ENCODE measurements at regions not wholly inside any gene's neighbourhood (a gene's known extent, or its start where the extent isn't known, plus 50 kb on each side); places are given as distances from the start of the nearest gene placed in this dataset.

DNA sequence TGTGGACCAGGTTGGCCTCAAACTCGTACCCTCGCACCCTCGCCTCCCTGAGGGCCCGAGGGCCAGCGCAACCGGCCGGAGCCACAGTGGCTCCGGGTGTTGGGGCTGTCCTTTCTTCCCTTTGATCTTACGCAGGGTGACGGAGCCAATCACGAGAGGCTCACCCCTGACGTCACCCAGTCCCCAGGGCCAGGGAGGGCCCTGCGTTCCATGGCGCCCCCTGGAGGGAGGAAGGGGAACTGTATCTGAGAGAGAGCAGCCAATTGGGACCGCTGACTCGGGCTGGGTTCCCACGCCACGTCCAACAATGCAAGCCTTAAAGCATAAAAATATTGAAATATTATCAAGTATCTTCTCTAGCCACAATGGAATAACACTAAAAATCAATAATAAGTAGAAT lies 432.8 kb upstream of the LRRTM4 start:
- TF ChIP-seq EP300 (IDR thresholded peaks at IDR 0.05; ENCODE audit: low read depth) (no peak), POLR2AphosphoS5 (IDR thresholded peaks at IDR 0.05) (no peak), POLR2A (IDR thresholded peaks at IDR 0.05) (no peak)
- TF ChIP-seq, protein P1, sequence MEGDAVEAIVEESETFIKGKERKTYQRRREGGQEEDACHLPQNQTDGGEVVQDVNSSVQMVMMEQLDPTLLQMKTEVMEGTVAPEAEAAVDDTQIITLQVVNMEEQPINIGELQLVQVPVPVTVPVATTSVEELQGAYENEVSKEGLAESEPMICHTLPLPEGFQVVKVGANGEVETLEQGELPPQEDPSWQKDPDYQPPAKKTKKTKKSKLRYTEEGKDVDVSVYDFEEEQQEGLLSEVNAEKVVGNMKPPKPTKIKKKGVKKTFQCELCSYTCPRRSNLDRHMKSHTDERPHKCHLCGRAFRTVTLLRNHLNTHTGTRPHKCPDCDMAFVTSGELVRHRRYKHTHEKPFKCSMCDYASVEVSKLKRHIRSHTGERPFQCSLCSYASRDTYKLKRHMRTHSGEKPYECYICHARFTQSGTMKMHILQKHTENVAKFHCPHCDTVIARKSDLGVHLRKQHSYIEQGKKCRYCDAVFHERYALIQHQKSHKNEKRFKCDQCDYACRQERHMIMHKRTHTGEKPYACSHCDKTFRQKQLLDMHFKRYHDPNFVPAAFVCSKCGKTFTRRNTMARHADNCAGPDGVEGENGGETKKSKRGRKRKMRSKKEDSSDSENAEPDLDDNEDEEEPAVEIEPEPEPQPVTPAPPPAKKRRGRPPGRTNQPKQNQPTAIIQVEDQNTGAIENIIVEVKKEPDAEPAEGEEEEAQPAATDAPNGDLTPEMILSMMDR (IDR thresholded peaks at IDR 0.05) = no peak
- DNase-seq = no peak
- in situ Hi-C loops (cut with MboI; ENCODE audit: low pct_ligation_motif_present in 1 of 4, low pct_unique_long_range_greater_than_20kb in 1 of 4, low sequenced_read_pairs in 3 of 4) (no loop called here), intact Hi-C loops (cut with DNase I; ENCODE audit: low total_unique reads) (no loop called here)
- H3K4me3 ChIP-seq = no peak overlapping the region
- H3K27me3 ChIP-seq = no peaks in the 10 kb centered on the region
- no peaks in the 10 kb centered on the region for H3K4me1 ChIP-seq
- no peaks in the 10 kb centered on the region for H3K9me3 ChIP-seq
- 93% methylated on average over 11 to 15 of the region's 18 CpGs for WGBS, 2 donors (ENCODE audit: low coverage in 1 of 2)
- H3K27ac ChIP-seq = no peak overlapping the region
- H3K36me3 ChIP-seq = no peaks in the 10 kb centered on the region

DNA sequence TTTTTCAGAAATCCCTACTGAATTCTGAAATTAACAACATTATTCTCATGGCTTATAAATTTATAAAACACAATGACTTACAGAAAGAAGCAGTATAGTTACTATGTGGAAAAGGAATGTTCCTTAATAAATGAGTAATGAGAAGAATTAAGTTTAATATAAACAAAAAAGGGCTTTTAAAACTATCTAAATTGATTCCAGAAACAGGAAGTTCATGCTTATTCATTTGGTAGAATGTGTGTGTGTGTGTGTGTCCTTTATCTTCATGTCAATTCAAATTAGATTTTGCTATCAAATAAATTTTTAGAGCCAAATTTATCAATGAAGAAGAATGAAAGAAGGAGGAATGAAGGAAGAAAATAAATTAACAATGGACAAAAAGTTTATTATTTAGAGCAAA lies 440.8 kb upstream of the LRRTM4 start:
- TF ChIP-seq, protein P1 (IDR thresholded peaks at IDR 0.05) = no peak
- no peak for TF ChIP-seq POLR2AphosphoS5 (IDR thresholded peaks at IDR 0.05)
- TF ChIP-seq EP300 (IDR thresholded peaks at IDR 0.05; ENCODE audit: low read depth) = no peak
- no peak for TF ChIP-seq POLR2A (IDR thresholded peaks at IDR 0.05)
- no peak for DNase-seq
- H3K36me3 ChIP-seq = no peaks in the 10 kb centered on the region
- no peak overlapping the region for H3K27ac ChIP-seq
- H3K4me3 ChIP-seq = no peak overlapping the region
- in situ Hi-C loops (cut with MboI; ENCODE audit: low pct_ligation_motif_present in 1 of 4, low pct_unique_long_range_greater_than_20kb in 1 of 4, low sequenced_read_pairs in 3 of 4) = no loop called here
- no peaks in the 10 kb centered on the region for H3K9me3 ChIP-seq
- H3K4me1 ChIP-seq = no peaks in the 10 kb centered on the region
- H3K27me3 ChIP-seq = no peaks in the 10 kb centered on the region
- intact Hi-C loops (cut with DNase I; ENCODE audit: low total_unique reads) = no loop called here

DNA sequence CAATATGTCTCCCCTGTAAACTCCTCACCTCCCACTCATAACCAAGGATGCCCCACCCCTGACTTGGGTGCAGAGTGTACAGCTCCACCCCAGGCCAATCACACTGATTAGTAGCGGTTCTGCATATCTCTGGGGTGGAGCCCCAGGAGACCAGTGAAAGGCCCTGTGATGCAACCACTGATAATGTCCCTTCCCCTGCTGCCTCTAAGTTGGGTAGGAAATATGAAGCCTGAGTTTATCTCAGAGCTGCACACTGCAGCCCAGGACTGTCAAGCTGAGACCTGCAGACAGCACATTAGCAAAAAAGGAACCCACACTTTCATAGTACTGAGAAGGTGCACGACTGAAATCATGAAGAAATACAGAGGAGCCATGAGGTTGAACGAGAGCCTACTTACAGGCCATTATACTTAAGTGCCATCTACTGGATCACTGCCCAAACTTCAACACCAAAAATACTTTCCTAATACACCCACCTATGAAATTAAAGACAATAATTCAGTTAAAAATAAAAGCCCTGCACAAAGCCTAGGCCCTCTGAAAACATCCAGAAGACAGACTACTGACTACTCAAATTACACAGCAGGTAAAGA lies 455.4 kb upstream of the LRRTM4 start:
- H3K27me3 ChIP-seq = no peaks in the 10 kb centered on the region
- no peak for DNase-seq
- H3K27ac ChIP-seq = no peak overlapping the region
- intact Hi-C loops (cut with DNase I; ENCODE audit: low total_unique reads) (no loop called here), in situ Hi-C loops (cut with MboI; ENCODE audit: low pct_ligation_motif_present in 1 of 4, low pct_unique_long_range_greater_than_20kb in 1 of 4, low sequenced_read_pairs in 3 of 4) (no loop called here)
- no peaks in the 10 kb centered on the region for H3K9me3 ChIP-seq
- TF ChIP-seq POLR2AphosphoS5 (IDR thresholded peaks at IDR 0.05) = no peak
- no peak for TF ChIP-seq EP300 (IDR thresholded peaks at IDR 0.05; ENCODE audit: low read depth)
- TF ChIP-seq POLR2A (IDR thresholded peaks at IDR 0.05) = no peak
- TF ChIP-seq, protein P1 (IDR thresholded peaks at IDR 0.05) = no peak
- WGBS, 2 donors (ENCODE audit: low coverage in 1 of 2) = 37 to 45% methylated on average over 2 to 3 of the region's 3 CpGs
- H3K36me3 ChIP-seq = no peaks in the 10 kb centered on the region
- H3K4me1 ChIP-seq = no peaks in the 10 kb centered on the region
- H3K4me3 ChIP-seq = no peak overlapping the region

DNA sequence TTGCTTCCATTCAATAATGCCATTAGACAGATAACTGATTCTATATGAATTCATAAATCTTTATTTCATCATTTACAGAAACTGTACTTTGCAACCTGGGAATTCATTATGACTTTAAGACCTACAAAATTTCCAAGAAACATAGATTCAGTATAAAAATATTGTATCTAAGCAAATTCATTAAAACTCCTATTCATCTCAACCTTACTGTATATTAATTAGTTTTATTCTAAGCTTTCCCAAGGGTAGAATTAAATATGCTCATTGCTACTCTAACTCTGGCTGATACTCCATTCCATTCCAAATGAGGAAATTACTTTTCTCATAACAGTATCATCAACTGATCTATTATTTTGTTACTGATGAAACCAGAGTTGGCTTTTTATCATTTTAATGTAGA lies 473.0 kb upstream of the LRRTM4 start:
- Histone ChIP-seq H3K27ac (no peak overlapping the region), H3K4me1 (no peaks in the 10 kb centered on the region), H3K27me3 (no peaks in the 10 kb centered on the region), H3K4me3 (no peak overlapping the region), H3K36me3 (no peaks in the 10 kb centered on the region), H3K9me3 (no peaks in the 10 kb centered on the region)
- in situ Hi-C loops (cut with MboI; ENCODE audit: low pct_ligation_motif_present in 1 of 4, low pct_unique_long_range_greater_than_20kb in 1 of 4, low sequenced_read_pairs in 3 of 4) (no loop called here), intact Hi-C loops (cut with DNase I; ENCODE audit: low total_unique reads) (no loop called here)
- no peak for TF ChIP-seq POLR2A (IDR thresholded peaks at IDR 0.05)
- TF ChIP-seq, protein P1 (IDR thresholded peaks at IDR 0.05) = no peak
- no peak for TF ChIP-seq POLR2AphosphoS5 (IDR thresholded peaks at IDR 0.05)
- TF ChIP-seq EP300 (IDR thresholded peaks at IDR 0.05; ENCODE audit: low read depth) = no peak
- DNase-seq = no peak

All from transverse colon (tissue), 4 donors.